ENCODE measurements at regions not wholly inside any gene's neighbourhood (a gene's known extent, or its start where the extent isn't known, plus 50 kb on each side); places are given as distances from the start of the nearest gene placed in this dataset.

DNA sequence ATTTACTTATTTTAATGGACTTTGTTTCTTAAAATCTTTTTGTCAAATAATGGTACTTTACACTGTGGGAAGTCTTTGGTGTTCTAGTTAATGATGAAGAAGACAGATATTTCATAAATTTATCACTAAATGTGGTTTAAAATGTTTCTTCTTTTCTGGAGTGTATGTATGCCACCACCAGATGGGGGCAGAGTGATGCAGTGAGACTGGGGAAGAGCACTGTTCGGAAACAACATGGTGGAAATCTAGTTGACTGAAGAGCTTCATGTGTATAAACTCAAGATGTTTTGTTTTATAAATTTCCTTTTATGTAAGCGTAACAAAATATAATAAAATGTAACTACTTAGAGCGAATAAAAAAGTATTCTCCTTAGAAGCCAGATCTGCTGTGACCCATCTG is 195.1 kb downstream of the KCNE4 start:
- TF ChIP-seq, protein P1, sequence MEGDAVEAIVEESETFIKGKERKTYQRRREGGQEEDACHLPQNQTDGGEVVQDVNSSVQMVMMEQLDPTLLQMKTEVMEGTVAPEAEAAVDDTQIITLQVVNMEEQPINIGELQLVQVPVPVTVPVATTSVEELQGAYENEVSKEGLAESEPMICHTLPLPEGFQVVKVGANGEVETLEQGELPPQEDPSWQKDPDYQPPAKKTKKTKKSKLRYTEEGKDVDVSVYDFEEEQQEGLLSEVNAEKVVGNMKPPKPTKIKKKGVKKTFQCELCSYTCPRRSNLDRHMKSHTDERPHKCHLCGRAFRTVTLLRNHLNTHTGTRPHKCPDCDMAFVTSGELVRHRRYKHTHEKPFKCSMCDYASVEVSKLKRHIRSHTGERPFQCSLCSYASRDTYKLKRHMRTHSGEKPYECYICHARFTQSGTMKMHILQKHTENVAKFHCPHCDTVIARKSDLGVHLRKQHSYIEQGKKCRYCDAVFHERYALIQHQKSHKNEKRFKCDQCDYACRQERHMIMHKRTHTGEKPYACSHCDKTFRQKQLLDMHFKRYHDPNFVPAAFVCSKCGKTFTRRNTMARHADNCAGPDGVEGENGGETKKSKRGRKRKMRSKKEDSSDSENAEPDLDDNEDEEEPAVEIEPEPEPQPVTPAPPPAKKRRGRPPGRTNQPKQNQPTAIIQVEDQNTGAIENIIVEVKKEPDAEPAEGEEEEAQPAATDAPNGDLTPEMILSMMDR (IDR thresholded peaks at IDR 0.05), result no peak
- TF ChIP-seq POLR2A (IDR thresholded peaks at IDR 0.05), result no peak

Data from breast epithelium (tissue), 3 donors.